IMR-90 (cell line): ENCODE measurements at regions not wholly inside any gene's neighbourhood (a gene's known extent, or its start where the extent isn't known, plus 50 kb on each side); places are given as distances from the start of the nearest gene placed in this dataset.
"Not testable (repeated sequence)": the region's sequence is repeated elsewhere in the genome, so short reads cannot be mapped to it uniquely, and the experiment has no call there.

ENCODE experiments used
- ATAC-seq: fragments of 200-7000 bp; cut with Tn5 transposase; 2 replicates; pipeline ENCODE4 v1.9.1; 2020; ENCODE audit warnings: low read depth, mild to moderate bottlenecking, moderate library complexity
- BruUV-seq: library from RNA; stranded (reverse); fragments of 400-500 nt; replicated peaks from 2 replicates; lab custom pipeline; 2021; lab: Mats Ljungman, UMichigan
- CTCF ChIA-PET: fragments of 300-600 bp; formaldehyde crosslinking; extraction: SDS; loops from one replicate; lab custom pipeline; 2021; ENCODE audit warnings: antibody characterized with exemption; lab: Yijun Ruan, JAX
- POLR2A ChIA-PET: fragments of 300-600 bp; sonication (Branson Sonifier 250); formaldehyde crosslinking; loops from one replicate; lab custom pipeline; 2022; ENCODE audit warnings: antibody characterized with exemption; ENCODE audit not compliant: unreplicated experiment; lab: Charles Lee
- DNase-seq: peaks from one replicate; pipeline ENCODE4 v3.0.0; 2013
- H2AFZ ChIP-seq: replicated peaks from 2 replicates; pipeline ENCODE3; 2013; ENCODE audit warnings: low read length, mild to moderate bottlenecking; ENCODE audit not compliant: poor library complexity
- H2AK5ac ChIP-seq: 2 replicates; pipeline ENCODE4 v1.6.1; 2013; ENCODE audit warnings: low read depth, low read length, inconsistent platforms
- H2AK9ac ChIP-seq: replicated peaks from 2 replicates; pipeline ENCODE3; 2013; ENCODE audit warnings: mild to moderate bottlenecking, low read depth, low read length, moderate library complexity; ENCODE audit not compliant: poor library complexity
- H2BK120ac ChIP-seq: 2 replicates; pipeline ENCODE4 v1.6.1; 2013; ENCODE audit warnings: low read depth, low read length, inconsistent platforms
- H2BK15ac ChIP-seq: 3 replicates; pipeline ENCODE4 v1.6.1; 2013; ENCODE audit warnings: low read depth, low read length, inconsistent platforms
- H2BK20ac ChIP-seq: 2 replicates; pipeline ENCODE4 v1.6.1; 2013; ENCODE audit warnings: low read depth, mild to moderate bottlenecking, inconsistent platforms, low read length, moderate library complexity
- H2BK5ac ChIP-seq: 2 replicates; pipeline ENCODE4 v1.6.1; 2013; ENCODE audit warnings: mild to moderate bottlenecking, low read depth, low read length, inconsistent platforms; ENCODE audit not compliant: poor library complexity, severe bottlenecking
- H3K14ac ChIP-seq: replicated peaks from 2 replicates; pipeline ENCODE4 v1.6.1; 2013; ENCODE audit warnings: low read depth, low read length, inconsistent platforms
- H3K18ac ChIP-seq: 2 replicates; pipeline ENCODE4 v1.6.1; 2013; ENCODE audit warnings: low read depth, low read length, control low read depth
- H3K23ac ChIP-seq: 2 replicates; pipeline ENCODE4 v1.6.1; 2013; ENCODE audit warnings: low read depth, low read length, inconsistent platforms
- H3K27ac ChIP-seq: 2 replicates; pipeline ENCODE4 v1.5.1; 2013; ENCODE audit warnings: mild to moderate bottlenecking, control low read depth, low read length; ENCODE audit not compliant: insufficient read depth
- H3K27me3 ChIP-seq: 2 replicates; pipeline ENCODE4 v1.6.1; 2013; ENCODE audit warnings: low read length; ENCODE audit not compliant: control insufficient read depth, insufficient read depth
- H3K36me3 ChIP-seq: 2 replicates; pipeline ENCODE4 v1.6.1; 2013; ENCODE audit warnings: low read length, mixed read lengths; ENCODE audit not compliant: control insufficient read depth, insufficient read depth
- H3K4ac ChIP-seq: 2 replicates; pipeline ENCODE4 v1.6.1; 2013; ENCODE audit warnings: low read depth, low read length, inconsistent platforms
- H3K4me1 ChIP-seq: 2 replicates; pipeline ENCODE4 v1.6.1; 2013; ENCODE audit warnings: low read length, mixed read lengths; ENCODE audit not compliant: control insufficient read depth, insufficient read depth
- H3K4me2 ChIP-seq: 2 replicates; pipeline ENCODE4 v1.6.1; 2013; ENCODE audit warnings: low read depth, mild to moderate bottlenecking, control low read depth, low read length, moderate library complexity
- H3K4me3 ChIP-seq: 2 replicates; pipeline ENCODE4 v1.5.1; 2013; ENCODE audit warnings: low read depth, mild to moderate bottlenecking, control low read depth, low read length, moderate library complexity; ENCODE audit not compliant: insufficient read depth
- H3K56ac ChIP-seq: 2 replicates; pipeline ENCODE4 v1.6.1; 2013; ENCODE audit warnings: low read length, inconsistent platforms; ENCODE audit not compliant: insufficient read depth; ENCODE audit errors: extremely low read depth
- H3K79me1 ChIP-seq, 2 experiments: 2 replicates each; pipeline ENCODE4 v1.6.1; 2013; ENCODE audit warnings: low read length in 2 of 2, inconsistent platforms in 1 of 2, low read depth in 1 of 2
- H3K9ac ChIP-seq: 2 replicates; pipeline ENCODE4 v1.6.1; 2013; ENCODE audit warnings: low read depth, low read length, control low read depth
- H3K9me1 ChIP-seq: 2 replicates; pipeline ENCODE4 v1.6.1; 2013; ENCODE audit warnings: low read length, inconsistent platforms; ENCODE audit not compliant: insufficient read depth
- H3K9me3 ChIP-seq: 2 replicates; pipeline ENCODE4 v1.6.1; 2013; ENCODE audit warnings: low read length; ENCODE audit not compliant: control insufficient read depth, insufficient read depth
- H4K20me1 ChIP-seq: 2 replicates; pipeline ENCODE4 v1.6.1; 2013; ENCODE audit warnings: low read length, inconsistent platforms; ENCODE audit not compliant: insufficient read depth
- H4K5ac ChIP-seq: 2 replicates; pipeline ENCODE4 v1.6.1; 2013; ENCODE audit warnings: mild to moderate bottlenecking, low read depth, low read length, control low read depth
- H4K8ac ChIP-seq, 2 experiments: 2 replicates each; pipeline ENCODE4 v1.6.1; 2013; ENCODE audit warnings: low read depth in 2 of 2, low read length in 2 of 2, control low read depth in 1 of 2, inconsistent platforms in 1 of 2
- H4K91ac ChIP-seq: 2 replicates; pipeline ENCODE4 v1.6.1; 2013; ENCODE audit warnings: low read depth, low read length, inconsistent platforms; ENCODE audit not compliant: insufficient read depth
- WGBS, 2 experiments: methylation state at CpG; one replicate each; pipeline versions ENCODE4 v1.1.5 to v1.1.7; 2013; ENCODE audit warnings: missing lambda C conversion rate in 2 of 2; ENCODE audit not compliant: insufficient read length in 1 of 2; ENCODE audit errors: extremely low coverage in 2 of 2; 5-methylcytosine and 5-hydroxymethylcytosine counted together
- dilution Hi-C: fragments of 300-500 bp; cut with HindIII; formaldehyde crosslinking; loops from one replicate; pipeline ENCODE4 v1.14.3; 2018; ENCODE audit warnings: low sequenced_read_pairs; ENCODE audit not compliant: unreplicated experiment
- in situ Hi-C: fragments of 300-500 bp; cut with MboI; formaldehyde crosslinking; loops from 3 replicates; pipeline ENCODE4 v1.14.3; 2019; ENCODE audit warnings: low sequenced_read_pairs, inconsistent platforms, mixed read lengths
- intact Hi-C: fragments of 100-400 bp; cut with micrococcal nuclease; formaldehyde crosslinking; loops from 2 replicates; pipeline ENCODE4 v1.10.0; 2022

DNA sequence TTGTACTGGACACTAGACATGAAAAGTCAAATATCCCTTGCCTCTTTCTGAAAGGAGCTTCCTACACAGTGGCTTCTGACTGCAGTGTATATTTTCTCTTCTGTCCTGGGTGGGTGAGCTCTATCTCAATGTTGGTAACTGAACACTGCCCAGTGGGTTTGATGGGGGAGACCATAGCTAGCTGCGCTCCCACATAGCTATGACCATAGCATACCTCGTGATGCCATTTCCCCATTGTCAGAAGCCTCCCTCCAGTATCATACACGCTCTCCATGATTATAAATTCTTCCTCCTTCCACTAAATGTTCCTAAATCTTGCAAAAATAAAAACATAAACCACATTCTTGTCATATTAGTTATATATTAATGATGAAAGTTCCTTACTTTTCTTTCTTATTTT, 2134.7 kb upstream of the DEFB115 start:
- peaks cover 21% of the 10 kb centered on the region for H3K9me3 ChIP-seq
- H3K4me2 ChIP-seq, H2BK120ac ChIP-seq, in situ Hi-C loops, H2BK5ac ChIP-seq, H3K56ac ChIP-seq, H3K36me3 ChIP-seq, H2BK15ac ChIP-seq, H2AK9ac ChIP-seq, H3K9me1 ChIP-seq, H3K18ac ChIP-seq, H4K91ac ChIP-seq, BruUV-seq, H3K23ac ChIP-seq, H3K27me3 ChIP-seq, H2AK5ac ChIP-seq, H3K27ac ChIP-seq, H4K5ac ChIP-seq, H4K20me1 ChIP-seq, intact Hi-C loops, H3K9ac ChIP-seq, H3K4me3 ChIP-seq, H2AFZ ChIP-seq, H3K79me1 ChIP-seq, H3K14ac ChIP-seq, H2BK20ac ChIP-seq, DNase-seq, CTCF ChIA-PET, dilution Hi-C loops, H3K4me1 ChIP-seq, ATAC-seq, POLR2A ChIA-PET, H4K8ac ChIP-seq, H3K4ac ChIP-seq: not testable (repeated sequence)
- 70% methylated on average over 2 of the region's 3 CpGs; no CpG with 5 or more reads in 1 of the 2 experiments for WGBS, 2 experiments
